ENCODE measurements at regions not wholly inside any gene's neighbourhood (a gene's known extent, or its start where the extent isn't known, plus 50 kb on each side); places are given as distances from the start of the nearest gene placed in this dataset.

DNA sequence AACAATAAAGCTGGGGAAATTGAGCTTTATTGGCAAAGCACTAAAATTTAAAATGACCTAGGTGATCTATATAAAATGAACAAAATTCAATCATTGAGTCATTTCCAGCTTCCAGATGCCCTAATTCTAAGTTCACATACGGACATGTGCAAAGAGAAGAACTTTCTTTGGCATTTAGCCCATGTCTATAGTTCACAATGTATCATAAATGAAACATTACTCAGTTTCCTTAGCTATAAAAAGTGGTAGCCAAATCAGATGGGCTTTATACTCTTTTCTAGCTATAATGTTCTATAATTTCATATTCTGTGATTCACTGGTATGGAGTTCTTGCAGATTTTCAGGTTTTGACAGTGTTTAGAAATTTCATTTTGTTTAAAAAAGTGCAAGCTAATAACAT is 327.4 kb downstream of the KCTD8 start:
- peaks cover 42% of the 10 kb centered on the region for H3K4me1 ChIP-seq (ENCODE audit: insufficient read depth, poor library complexity, severe bottlenecking)
- H3K9me3 ChIP-seq (ENCODE audit: severe bottlenecking), result no peaks in the 10 kb centered on the region
- no peaks in the 10 kb centered on the region for H3K36me3 ChIP-seq (ENCODE audit: low read depth)
- H3K4me3 ChIP-seq (ENCODE audit: severe bottlenecking), result no peak overlapping the region
- TF ChIP-seq, protein P1, sequence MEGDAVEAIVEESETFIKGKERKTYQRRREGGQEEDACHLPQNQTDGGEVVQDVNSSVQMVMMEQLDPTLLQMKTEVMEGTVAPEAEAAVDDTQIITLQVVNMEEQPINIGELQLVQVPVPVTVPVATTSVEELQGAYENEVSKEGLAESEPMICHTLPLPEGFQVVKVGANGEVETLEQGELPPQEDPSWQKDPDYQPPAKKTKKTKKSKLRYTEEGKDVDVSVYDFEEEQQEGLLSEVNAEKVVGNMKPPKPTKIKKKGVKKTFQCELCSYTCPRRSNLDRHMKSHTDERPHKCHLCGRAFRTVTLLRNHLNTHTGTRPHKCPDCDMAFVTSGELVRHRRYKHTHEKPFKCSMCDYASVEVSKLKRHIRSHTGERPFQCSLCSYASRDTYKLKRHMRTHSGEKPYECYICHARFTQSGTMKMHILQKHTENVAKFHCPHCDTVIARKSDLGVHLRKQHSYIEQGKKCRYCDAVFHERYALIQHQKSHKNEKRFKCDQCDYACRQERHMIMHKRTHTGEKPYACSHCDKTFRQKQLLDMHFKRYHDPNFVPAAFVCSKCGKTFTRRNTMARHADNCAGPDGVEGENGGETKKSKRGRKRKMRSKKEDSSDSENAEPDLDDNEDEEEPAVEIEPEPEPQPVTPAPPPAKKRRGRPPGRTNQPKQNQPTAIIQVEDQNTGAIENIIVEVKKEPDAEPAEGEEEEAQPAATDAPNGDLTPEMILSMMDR (IDR thresholded peaks at IDR 0.05; ENCODE audit: poor library complexity, severe bottlenecking), result no peak
- no peaks in the 10 kb centered on the region for H3K27me3 ChIP-seq (ENCODE audit: insufficient read depth, poor library complexity, severe bottlenecking)
- ATAC-seq (ENCODE audit: low read depth) (peak; percentile 47), DNase-seq (ENCODE audit: low spot score) (no peak)
- H3K27ac ChIP-seq (ENCODE audit: poor library complexity, severe bottlenecking), result peak overlapping the region; percentile 93
